ENCODE measurements at regions not wholly inside any gene's neighbourhood (a gene's known extent, or its start where the extent isn't known, plus 50 kb on each side); places are given as distances from the start of the nearest gene placed in this dataset.

GRCh38 chr7:41116337-41116736 is 586.6 kb downstream of the INHBA start:
- TF ChIP-seq CTCF (IDR thresholded peaks at IDR 0.05) = no peak
- no peak for TF ChIP-seq POLR2A (IDR thresholded peaks at IDR 0.05)
